ENCODE measurements at regions not wholly inside any gene's neighbourhood (a gene's known extent, or its start where the extent isn't known, plus 50 kb on each side); places are given as distances from the start of the nearest gene placed in this dataset.

GRCh38 chr9:90034071-90034470, 429.3 kb downstream of the GADD45G start:
- TF ChIP-seq GATA2 (IDR thresholded peaks at IDR 0.05; ENCODE audit: low read depth, low read length) (no peak), GATA3 (IDR thresholded peaks at IDR 0.05; ENCODE audit: low read depth, low read length) (no peak)

- TF ChIP-seq GATA3 (IDR thresholded peaks at IDR 0.05; ENCODE audit: low read depth, low read length) (no peak), GATA2 (IDR thresholded peaks at IDR 0.05; ENCODE audit: low read depth, low read length) (no peak)
Measured at GRCh38 chr9:90035471-90035870, 430.7 kb downstream of the GADD45G start.

DNA sequence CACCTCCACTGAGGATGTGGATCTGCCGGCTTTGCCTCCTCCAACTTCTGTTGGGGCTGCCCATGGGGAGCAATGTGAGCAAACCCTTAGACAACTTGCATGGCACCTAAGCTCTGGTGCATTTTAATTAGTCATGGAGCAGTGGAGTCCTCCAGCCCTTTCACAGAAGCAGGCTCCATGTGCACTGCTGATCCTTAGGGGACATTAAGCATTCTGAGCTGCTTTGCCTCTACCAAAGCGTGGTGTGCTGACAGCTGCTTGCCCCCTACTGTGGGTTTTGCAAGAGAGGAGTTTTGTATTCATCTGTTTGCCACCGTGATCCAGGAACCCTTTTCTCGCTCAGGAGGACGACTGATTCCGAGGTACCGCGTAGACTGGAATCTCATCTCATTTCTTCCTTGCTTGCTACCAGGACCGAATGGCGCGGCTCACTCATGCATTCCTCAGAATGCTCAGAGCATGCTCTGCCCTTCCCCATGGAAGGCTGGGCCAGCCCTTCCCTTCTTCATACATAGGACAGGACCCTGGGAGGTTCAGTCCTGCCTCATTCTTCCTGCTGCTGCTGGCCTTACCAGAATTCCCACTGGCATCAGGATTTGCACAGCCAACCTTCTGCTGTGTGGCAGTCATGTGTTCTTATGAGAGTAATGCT, 432.5 kb downstream of the GADD45G start:
- TF ChIP-seq GATA3 (IDR thresholded peaks at IDR 0.05; ENCODE audit: low read depth, low read length) = no peak
- TF ChIP-seq GATA2 (IDR thresholded peaks at IDR 0.05; ENCODE audit: low read depth, low read length) = no peak

- no peak for TF ChIP-seq GATA2 (IDR thresholded peaks at IDR 0.05; ENCODE audit: low read depth, low read length)
Measured at GRCh38 chr9:90038763-90039162, 434.0 kb downstream of the GADD45G start.

DNA sequence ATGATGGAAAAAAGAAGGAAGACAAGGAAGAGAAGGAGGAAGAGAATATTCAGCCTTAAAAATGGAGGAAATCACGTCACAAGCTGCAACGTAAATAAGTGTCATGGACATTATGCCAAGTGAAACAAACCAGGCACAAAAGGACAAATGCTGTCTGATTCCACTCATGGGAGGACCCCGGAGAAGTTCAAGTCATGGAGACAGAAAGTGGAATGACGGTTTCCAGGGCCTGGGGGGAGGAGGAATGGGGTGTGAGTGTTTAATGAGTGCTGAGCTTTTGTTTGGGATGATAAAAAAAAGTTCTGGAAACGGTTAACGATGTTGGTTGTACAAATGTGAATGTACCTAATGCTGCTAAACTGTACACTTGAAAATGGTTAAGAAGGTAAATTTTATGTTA, 439.5 kb downstream of the GADD45G start:
- TF ChIP-seq GATA2 (IDR thresholded peaks at IDR 0.05; ENCODE audit: low read depth, low read length) (no peak), GATA3 (IDR thresholded peaks at IDR 0.05; ENCODE audit: low read depth, low read length) (no peak)

DNA sequence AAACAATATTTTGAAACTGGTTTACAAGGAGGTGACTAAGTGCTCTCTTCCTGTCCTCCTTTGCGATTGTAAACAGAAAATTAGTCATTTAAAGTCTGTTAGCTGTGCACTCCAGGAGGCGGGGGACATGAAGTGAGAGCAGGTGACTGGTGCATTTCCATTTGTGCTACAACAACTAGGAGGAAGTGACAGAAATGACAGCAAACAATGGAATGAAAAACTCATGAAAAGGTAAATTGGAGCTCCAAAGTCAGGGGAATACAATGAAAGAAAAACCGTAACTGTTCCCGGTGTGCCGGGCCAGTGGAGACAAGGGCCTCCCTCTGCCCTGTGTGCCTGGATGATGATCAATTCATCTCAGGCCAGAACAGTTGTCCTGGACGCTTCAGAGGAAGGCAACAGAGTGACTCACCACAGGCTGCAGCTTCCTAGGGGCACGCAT, 439.9 kb downstream of the GADD45G start:
- TF ChIP-seq GATA2 (IDR thresholded peaks at IDR 0.05; ENCODE audit: low read depth, low read length) (no peak), GATA3 (IDR thresholded peaks at IDR 0.05; ENCODE audit: low read depth, low read length) (no peak)

DNA sequence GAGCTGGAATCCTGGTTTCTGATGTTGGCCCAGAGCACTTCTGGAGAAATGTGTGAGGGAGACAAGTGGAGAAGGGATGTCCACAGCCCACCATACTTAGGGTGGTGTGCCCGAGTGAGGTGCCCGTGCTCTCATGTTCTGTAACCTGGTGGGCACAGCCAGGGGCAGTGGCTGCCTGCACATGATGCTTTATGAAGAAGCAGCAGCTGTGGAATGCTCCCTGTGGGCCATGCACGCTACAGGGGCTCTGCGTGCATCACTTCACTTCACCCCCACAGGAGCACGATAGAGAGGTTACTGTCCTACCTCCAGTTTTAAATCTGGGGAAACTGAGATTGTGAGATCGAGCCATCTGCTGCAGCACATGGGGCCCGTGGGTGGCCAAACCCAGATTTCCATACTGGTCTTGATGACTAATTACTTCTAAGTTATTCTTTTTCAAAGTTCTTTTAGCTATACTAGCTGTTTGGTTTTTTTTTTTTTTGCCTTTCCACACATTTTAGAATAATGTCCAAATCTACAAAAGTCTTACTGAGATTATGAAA, 441.6 kb downstream of the GADD45G start:
- no peak for TF ChIP-seq GATA3 (IDR thresholded peaks at IDR 0.05; ENCODE audit: low read depth, low read length)
- TF ChIP-seq GATA2 (IDR thresholded peaks at IDR 0.05; ENCODE audit: low read depth, low read length) = no peak

- no peak for TF ChIP-seq GATA3 (IDR thresholded peaks at IDR 0.05; ENCODE audit: low read depth, low read length)
- no peak for TF ChIP-seq GATA2 (IDR thresholded peaks at IDR 0.05; ENCODE audit: low read depth, low read length)
Measured at GRCh38 chr9:90047828-90048227, 443.0 kb downstream of the GADD45G start.

- no peak for TF ChIP-seq GATA2 (IDR thresholded peaks at IDR 0.05; ENCODE audit: low read depth, low read length)
- no peak for TF ChIP-seq GATA3 (IDR thresholded peaks at IDR 0.05; ENCODE audit: low read depth, low read length)
Measured at GRCh38 chr9:90052366-90052765, 447.6 kb downstream of the GADD45G start.

DNA sequence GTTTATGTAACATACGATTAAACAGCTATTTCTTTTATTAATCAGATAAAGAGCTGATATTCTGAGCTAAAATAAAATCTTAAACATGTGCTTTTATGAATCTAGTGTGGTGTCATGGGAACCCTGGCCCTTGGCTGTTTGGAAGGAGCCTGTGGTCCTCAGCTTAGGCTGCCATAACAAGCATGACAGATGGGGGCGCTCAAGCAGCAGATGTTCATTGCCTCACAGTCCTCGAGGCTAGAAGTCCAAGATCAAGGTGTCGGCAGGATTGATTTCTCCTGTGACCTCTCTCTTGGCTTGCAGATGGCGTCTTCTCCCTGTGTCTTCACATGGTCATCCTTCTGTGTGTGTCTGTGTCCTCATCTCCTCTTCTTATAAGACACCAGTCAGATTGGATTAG, 448.2 kb downstream of the GADD45G start:
- TF ChIP-seq GATA3 (IDR thresholded peaks at IDR 0.05; ENCODE audit: low read depth, low read length) = no peak
- TF ChIP-seq GATA2 (IDR thresholded peaks at IDR 0.05; ENCODE audit: low read depth, low read length) = no peak

DNA sequence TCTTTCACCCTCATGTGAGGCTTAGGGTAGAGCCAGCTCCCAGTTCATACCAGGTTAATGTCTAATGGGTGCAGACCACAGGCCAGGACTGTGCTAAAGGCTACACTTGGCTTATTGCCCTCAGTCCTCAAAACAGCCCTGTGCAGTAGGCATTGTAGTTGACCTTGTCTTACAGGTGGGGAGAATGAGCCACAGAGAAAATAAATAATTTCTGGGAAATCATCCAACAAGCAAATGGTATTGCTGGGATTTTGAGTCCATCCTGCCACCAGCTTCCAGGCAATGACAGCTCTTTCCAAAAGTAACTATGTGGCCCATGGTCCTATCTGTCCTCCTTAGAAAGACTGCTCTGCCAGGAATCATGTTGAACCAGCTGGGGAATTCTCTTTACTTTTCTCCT, 450.0 kb downstream of the GADD45G start:
- TF ChIP-seq GATA3 (IDR thresholded peaks at IDR 0.05; ENCODE audit: low read depth, low read length) (no peak), GATA2 (IDR thresholded peaks at IDR 0.05; ENCODE audit: low read depth, low read length) (no peak)

- TF ChIP-seq GATA2 (IDR thresholded peaks at IDR 0.05; ENCODE audit: low read depth, low read length) = no peak
- TF ChIP-seq GATA3 (IDR thresholded peaks at IDR 0.05; ENCODE audit: low read depth, low read length) = no peak
Measured at GRCh38 chr9:90055226-90055625, 450.4 kb downstream of the GADD45G start.

DNA sequence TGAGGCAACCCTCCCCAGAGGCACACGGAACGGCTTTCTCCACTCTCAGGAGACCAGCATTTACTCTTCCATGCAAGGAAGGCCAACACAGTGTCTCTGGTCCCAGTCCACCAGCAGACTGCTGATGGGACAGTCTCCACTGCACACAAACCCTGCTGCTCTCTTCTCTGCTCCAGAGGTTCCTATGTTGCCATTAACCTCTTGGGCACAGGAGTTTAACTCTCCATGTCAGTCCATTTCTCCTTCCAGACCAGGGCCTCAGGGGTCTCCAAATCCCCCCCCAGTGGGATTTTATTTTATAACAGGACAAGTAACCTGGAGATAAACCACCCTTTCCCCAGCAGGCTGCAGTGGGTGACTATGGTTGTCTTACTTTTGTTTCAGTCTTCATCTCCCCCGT, 452.5 kb downstream of the GADD45G start:
- no peak for TF ChIP-seq GATA2 (IDR thresholded peaks at IDR 0.05; ENCODE audit: low read depth, low read length)
- no peak for TF ChIP-seq GATA3 (IDR thresholded peaks at IDR 0.05; ENCODE audit: low read depth, low read length)

GRCh38 chr9:90058182-90058763, 453.5 kb downstream of the GADD45G start:
- TF ChIP-seq GATA3 (IDR thresholded peaks at IDR 0.05; ENCODE audit: low read depth, low read length) (no peak), GATA2 (IDR thresholded peaks at IDR 0.05; ENCODE audit: low read depth, low read length) (no peak)

DNA sequence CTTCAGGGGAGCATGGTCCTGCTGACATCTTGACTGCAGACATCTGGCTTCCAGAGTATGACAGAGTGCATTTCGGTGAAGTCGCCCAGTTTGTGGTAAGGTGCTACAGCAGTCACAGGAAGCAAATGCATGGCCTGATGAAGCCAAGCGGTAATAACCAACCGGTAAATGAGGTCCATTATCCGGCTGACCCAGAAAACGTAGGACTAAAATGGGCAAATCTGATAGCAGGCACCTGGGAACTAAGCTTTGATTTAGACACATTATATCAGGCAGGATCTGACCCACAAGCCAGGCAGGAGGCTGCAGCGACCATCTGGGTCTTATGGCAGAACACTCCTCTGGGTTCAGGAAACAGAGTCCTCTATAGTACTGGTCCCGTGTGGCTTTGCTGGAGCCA, 454.6 kb downstream of the GADD45G start:
- no peak for TF ChIP-seq GATA3 (IDR thresholded peaks at IDR 0.05; ENCODE audit: low read depth, low read length)
- TF ChIP-seq GATA2 (IDR thresholded peaks at IDR 0.05; ENCODE audit: low read depth, low read length) = no peak

Data from SH-SY5Y (cell line).